Peyer's patch (tissue), 4 donors: ENCODE measurements at regions not wholly inside any gene's neighbourhood (a gene's known extent, or its start where the extent isn't known, plus 50 kb on each side); places are given as distances from the start of the nearest gene placed in this dataset.

ENCODE experiments used
- DNase-seq, 3 donors: peaks; one replicate each; pipeline ENCODE4 v3.0.0-alpha.2; 2017 to 2019
- H3K27ac ChIP-seq, 4 donors: fragments of 200-600 bp; sonication (generic); one replicate each; pipeline ENCODE4 v1.5.1; 2016 to 2019
- H3K27me3 ChIP-seq, 2 donors: fragments of 200-600 bp; sonication (generic); one replicate each; pipeline ENCODE4 v1.5.1; 2019
- H3K36me3 ChIP-seq, 3 donors: fragments of 200-600 bp; sonication (generic); one replicate each; pipeline ENCODE4 v1.5.1; 2016 to 2019
- H3K4me1 ChIP-seq, 4 donors: fragments of 200-600 bp; sonication (generic); one replicate each; pipeline ENCODE4 v1.5.1; 2016 to 2019
- H3K4me3 ChIP-seq, 4 donors: fragments of 200-600 bp; sonication (generic); 1 replicate in 3 of 4; 2 replicates in 1 of 4; pipeline ENCODE4 v1.5.1; 2016 to 2019; ENCODE audit warnings: mild to moderate bottlenecking in 1 of 4
- H3K9me3 ChIP-seq, 4 donors: fragments of 200-600 bp; sonication (generic); one replicate each; pipeline ENCODE4 v1.5.1; 2016 to 2019; ENCODE audit warnings: mild to moderate bottlenecking in 1 of 4
- POLR2A ChIP-seq, 2 donors: fragments of 450-650 bp; IDR thresholded peaks; one replicate each; pipeline ENCODE4 v1.5.1; 2017; ENCODE audit warnings: antibody characterized with exemption in 2 of 2, mild to moderate bottlenecking in 2 of 2, moderate library complexity in 2 of 2
- TF ChIP-seq, protein P1 (sequence below), 6 experiments: fragments of 450-650 bp in 4 of 6; fragments of 200-600 bp in 2 of 6; sonication (generic) in 1 of 6; IDR thresholded peaks; one replicate each; pipeline ENCODE4 v1.5.1; 2017 to 2019; ENCODE audit warnings: antibody characterized with exemption in 6 of 6, mild to moderate bottlenecking in 3 of 6, moderate library complexity in 1 of 6

- no peaks in the 10 kb centered on the region for H3K9me3 ChIP-seq
- H3K4me1 ChIP-seq: no peaks in the 10 kb centered on the region
- H3K4me3 ChIP-seq: no peak overlapping the region
- no peaks in the 10 kb centered on the region for H3K27me3 ChIP-seq
- no peaks in the 10 kb centered on the region for H3K36me3 ChIP-seq
- no peak overlapping the region for H3K27ac ChIP-seq
- TF ChIP-seq, protein P1, sequence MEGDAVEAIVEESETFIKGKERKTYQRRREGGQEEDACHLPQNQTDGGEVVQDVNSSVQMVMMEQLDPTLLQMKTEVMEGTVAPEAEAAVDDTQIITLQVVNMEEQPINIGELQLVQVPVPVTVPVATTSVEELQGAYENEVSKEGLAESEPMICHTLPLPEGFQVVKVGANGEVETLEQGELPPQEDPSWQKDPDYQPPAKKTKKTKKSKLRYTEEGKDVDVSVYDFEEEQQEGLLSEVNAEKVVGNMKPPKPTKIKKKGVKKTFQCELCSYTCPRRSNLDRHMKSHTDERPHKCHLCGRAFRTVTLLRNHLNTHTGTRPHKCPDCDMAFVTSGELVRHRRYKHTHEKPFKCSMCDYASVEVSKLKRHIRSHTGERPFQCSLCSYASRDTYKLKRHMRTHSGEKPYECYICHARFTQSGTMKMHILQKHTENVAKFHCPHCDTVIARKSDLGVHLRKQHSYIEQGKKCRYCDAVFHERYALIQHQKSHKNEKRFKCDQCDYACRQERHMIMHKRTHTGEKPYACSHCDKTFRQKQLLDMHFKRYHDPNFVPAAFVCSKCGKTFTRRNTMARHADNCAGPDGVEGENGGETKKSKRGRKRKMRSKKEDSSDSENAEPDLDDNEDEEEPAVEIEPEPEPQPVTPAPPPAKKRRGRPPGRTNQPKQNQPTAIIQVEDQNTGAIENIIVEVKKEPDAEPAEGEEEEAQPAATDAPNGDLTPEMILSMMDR (IDR thresholded peaks at IDR 0.05): no peak
- TF ChIP-seq POLR2A (IDR thresholded peaks at IDR 0.05): no peak
- no peak for DNase-seq
Measured at GRCh38 chr9:26756881-26757280, 135.7 kb downstream of the CAAP1 start.

DNA sequence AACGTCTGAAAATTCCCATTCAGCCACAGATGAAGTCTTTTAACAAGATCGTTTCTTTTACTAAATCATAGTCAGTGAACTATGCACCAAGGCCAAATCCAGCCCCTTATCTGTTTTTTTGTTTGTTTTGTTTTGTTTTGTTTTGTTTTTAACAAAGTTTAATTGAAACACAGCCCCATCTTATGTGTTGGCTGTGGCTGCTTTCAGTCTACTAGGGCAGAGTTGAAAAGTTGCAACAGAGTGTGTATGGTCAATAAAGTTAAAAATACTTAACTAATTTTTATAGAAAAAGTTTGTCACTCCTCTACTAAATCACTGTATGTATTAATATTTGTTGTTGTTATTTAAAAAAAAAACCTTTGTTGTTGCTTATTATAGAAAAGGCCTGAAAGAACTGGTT lies 137.1 kb downstream of the CAAP1 start:
- Histone ChIP-seq H3K9me3 (no peaks in the 10 kb centered on the region), H3K27ac (no peak overlapping the region), H3K36me3 (no peaks in the 10 kb centered on the region), H3K4me3 (no peak overlapping the region), H3K4me1 (no peaks in the 10 kb centered on the region), H3K27me3 (no peaks in the 10 kb centered on the region)
- TF ChIP-seq, protein P1 (IDR thresholded peaks at IDR 0.05): no peak
- no peak for TF ChIP-seq POLR2A (IDR thresholded peaks at IDR 0.05)
- no peak for DNase-seq

GRCh38 chr9:26754509-26755164 lies 138.0 kb downstream of the CAAP1 start:
- Histone ChIP-seq H3K9me3 (no peaks in the 10 kb centered on the region), H3K4me3 (no peak overlapping the region), H3K27me3 (no peaks in the 10 kb centered on the region), H3K4me1 (no peaks in the 10 kb centered on the region), H3K36me3 (no peaks in the 10 kb centered on the region), H3K27ac (no peak overlapping the region)
- DNase-seq: no peak
- TF ChIP-seq POLR2A (IDR thresholded peaks at IDR 0.05): no peak
- TF ChIP-seq, protein P1 (IDR thresholded peaks at IDR 0.05): no peak

- H3K9me3 ChIP-seq: no peaks in the 10 kb centered on the region
- TF ChIP-seq POLR2A (IDR thresholded peaks at IDR 0.05): no peak
- TF ChIP-seq, protein P1 (IDR thresholded peaks at IDR 0.05): no peak
- DNase-seq: no peak
- H3K27ac ChIP-seq: no peak overlapping the region
- no peaks in the 10 kb centered on the region for H3K36me3 ChIP-seq
- no peak overlapping the region for H3K4me3 ChIP-seq
- no peaks in the 10 kb centered on the region for H3K27me3 ChIP-seq
- no peaks in the 10 kb centered on the region for H3K4me1 ChIP-seq
Measured at GRCh38 chr9:26753971-26754370, 138.6 kb downstream of the CAAP1 start.

- no peak for DNase-seq
- Histone ChIP-seq H3K27ac (no peak overlapping the region), H3K9me3 (no peaks in the 10 kb centered on the region), H3K27me3 (no peaks in the 10 kb centered on the region), H3K4me3 (no peak overlapping the region), H3K4me1 (no peaks in the 10 kb centered on the region), H3K36me3 (no peaks in the 10 kb centered on the region)
- no peak for TF ChIP-seq POLR2A (IDR thresholded peaks at IDR 0.05)
- TF ChIP-seq, protein P1 (IDR thresholded peaks at IDR 0.05): no peak
Measured at GRCh38 chr9:26750162-26750561, 142.4 kb downstream of the CAAP1 start.
